Left ventricle myocardium superior (tissue), 1 donor: ENCODE measurements at regions not wholly inside any gene's neighbourhood (a gene's known extent, or its start where the extent isn't known, plus 50 kb on each side); places are given as distances from the start of the nearest gene placed in this dataset.

Experiments
- ATAC-seq: fragments of 200-7000 bp; cut with Tn5 transposase; one replicate; pipeline ENCODE4 v1.9.1; 2020; ENCODE audit warnings: mild to moderate bottlenecking, moderate library complexity
- DNase-seq: peaks from one replicate; pipeline ENCODE4 v3.0.0-alpha.2; 2020
- intact Hi-C: fragments of 100-400 bp; cut with micrococcal nuclease; formaldehyde crosslinking; loops from one replicate; pipeline ENCODE4 v1.11.0; 2022
- donor health status: DM: no; HTN: yes; CAD: no; lungs with severe emphysema.

- peak; percentile 66 for ATAC-seq
- intact Hi-C loops = no loop called here
- peak; percentile 68 for DNase-seq
Measured at GRCh38 chr6:37103169-37104039, 66.5 kb upstream of the PIM1 start.

DNA sequence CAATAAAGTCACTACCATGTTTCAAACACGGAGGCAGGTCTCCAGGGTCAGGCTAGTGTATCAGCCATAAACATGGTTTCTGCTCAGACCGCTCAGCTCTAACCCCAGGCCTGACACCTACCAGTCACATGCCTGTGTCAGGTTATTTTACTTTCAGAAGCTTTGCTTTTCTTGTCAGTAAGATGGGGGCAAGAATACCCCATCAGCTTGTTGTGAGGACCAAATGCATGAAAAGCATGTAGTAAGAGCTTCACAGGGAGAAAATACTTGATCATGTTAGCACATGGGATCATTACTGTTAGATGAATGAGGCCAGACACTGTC, 65.2 kb upstream of the PIM1 start:
- intact Hi-C loops = no loop called here
- DNase-seq (no peak), ATAC-seq (no peak)

DNA sequence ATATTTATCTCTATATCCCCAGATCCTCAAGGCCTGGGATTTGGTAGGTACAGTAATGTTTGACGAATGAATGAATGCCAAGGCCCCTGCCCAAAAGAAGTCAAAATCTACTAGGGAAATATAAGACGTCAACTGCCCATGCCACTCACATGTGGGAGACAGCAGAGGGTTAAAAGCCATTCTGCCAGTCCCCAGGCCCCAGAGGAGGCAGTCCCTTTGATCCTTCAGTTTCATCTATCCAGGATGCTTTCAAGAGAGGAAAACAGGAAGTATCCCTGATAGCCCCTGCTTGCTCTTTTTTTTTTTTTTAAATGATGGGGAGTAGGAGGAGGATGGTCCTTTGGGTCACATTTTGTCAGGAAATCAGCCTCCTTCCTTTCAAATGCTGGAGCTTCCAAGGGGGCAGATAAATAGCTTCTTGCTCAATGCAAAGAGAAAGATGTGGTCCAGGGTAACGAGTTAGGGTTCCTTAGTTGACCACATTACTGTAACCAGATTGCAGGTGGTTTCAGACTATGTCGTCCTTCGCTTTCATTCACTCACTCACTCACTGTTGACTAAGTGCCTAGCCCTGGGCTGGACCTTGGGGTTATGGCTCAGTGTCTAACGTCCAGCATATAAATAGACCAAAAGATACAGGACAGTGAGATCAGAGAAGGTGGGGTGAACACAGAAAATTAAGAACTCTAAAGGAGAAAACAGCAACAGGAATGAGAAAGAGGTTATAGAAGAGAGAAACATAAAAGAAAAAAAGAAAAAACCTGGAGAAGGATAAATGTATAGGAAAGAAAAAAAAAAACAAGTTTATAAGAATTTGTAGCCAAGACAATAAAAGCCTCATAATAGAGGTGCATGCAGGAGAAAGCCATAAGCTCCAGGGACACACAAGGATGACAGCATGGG, 64.6 kb upstream of the PIM1 start:
- DNase-seq (no peak), ATAC-seq (no peak)
- intact Hi-C loops = no loop called here

- no peak for ATAC-seq
- DNase-seq = no peak
- intact Hi-C loops = no loop called here
Measured at GRCh38 chr6:37106051-37106363, 63.9 kb upstream of the PIM1 start.

DNA sequence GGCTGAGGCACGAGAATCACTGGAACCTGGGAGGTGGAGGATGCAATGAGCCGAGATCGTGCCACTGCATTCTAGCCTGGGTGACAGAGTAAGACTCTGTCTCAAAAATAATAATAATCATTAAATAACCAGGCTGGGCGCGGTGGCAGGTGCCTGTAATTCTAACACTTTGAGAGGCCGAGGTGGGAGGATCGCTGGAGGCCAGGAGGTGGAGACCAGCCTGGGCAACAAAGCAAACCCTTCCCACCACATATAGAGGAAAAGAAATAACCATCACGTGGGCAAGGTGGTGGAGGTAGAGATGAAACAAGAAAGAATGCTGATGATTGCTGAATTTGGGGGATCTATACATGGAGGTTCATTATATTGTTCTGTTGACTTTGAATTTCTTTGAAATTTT, 63.4 kb upstream of the PIM1 start:
- ATAC-seq (no peak), DNase-seq (no peak)
- intact Hi-C loops = no loop called here

DNA sequence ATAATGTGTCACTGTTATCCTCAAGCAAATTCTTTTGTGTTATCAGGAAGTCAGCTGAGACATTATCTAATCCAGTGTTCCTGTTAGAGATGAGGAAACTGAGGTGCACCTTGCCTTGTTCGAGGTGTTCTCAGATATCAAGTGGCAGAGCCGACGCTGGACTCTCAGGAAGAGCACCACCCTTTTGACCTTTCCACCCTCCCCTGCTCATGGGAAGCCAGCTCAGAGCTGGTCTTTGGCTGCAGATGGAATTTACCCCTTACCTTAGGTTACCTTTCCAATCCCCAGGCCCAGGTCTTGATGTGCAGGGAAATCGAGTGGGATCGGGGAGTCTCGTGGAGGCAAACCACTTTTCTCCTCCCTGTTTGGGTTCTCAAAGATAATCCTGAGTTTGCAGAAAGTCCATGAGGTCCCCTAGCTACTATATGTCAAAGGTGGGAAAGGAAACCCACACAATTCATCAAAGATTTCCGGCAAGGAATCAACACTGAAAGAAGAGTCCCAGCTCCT, 62.9 kb upstream of the PIM1 start:
- ATAC-seq (no peak), DNase-seq (no peak)
- intact Hi-C loops = no loop called here

- peak; percentile 16 for ATAC-seq
- no peak for DNase-seq
Measured at GRCh38 chr6:37109714-37110499, 60.0 kb upstream of the PIM1 start.

DNA sequence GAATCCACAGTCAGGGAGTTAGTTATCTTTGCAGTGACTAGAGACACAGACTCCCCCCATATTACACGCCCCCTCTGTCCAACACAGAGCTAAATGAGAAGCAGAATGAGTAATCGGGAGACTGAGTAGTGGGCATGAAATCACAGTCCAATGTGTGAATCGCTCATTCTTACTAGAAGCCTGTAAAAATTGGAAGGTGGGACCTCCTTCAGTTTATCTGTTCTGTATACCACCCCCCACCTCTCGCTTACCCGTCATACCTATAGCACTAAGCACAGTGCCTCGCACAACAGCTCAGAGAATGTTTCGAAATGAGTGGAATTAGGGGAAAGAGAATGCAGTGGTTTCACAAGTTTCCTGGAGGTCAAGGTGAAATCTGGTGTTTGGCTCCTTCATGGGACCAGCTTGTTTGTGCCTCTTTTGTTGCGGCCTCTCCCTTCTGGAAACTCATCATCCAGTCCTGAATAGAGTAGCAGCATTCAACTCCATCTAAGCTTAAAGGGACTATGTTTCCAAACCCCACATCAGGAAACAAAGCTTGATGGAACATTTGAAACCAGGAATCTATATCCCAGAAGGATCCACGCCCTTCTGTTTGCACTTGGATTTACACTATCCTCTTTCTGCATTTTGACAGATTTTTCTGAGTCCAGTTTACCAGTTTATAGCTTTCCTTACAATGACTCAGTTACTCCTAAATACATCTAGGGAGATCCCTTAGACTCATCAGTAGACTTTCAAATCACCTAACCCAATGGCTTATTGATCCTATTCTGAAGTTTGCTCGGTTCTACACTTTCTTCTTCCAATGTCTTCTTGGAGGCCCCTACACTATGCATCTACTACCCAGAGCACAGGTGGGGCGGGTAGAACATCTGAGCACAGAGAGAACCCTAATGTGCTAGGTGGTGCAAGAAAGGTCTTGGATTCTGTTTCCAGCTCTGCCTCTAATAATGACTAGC, 59.2 kb upstream of the PIM1 start:
- no peak for DNase-seq
- intact Hi-C loops = no loop called here
- ATAC-seq = no peak

More at GRCh38 chr6:37109714-37110499, 60.0 kb upstream of the PIM1 start:
- intact Hi-C loops = no loop called here

DNA sequence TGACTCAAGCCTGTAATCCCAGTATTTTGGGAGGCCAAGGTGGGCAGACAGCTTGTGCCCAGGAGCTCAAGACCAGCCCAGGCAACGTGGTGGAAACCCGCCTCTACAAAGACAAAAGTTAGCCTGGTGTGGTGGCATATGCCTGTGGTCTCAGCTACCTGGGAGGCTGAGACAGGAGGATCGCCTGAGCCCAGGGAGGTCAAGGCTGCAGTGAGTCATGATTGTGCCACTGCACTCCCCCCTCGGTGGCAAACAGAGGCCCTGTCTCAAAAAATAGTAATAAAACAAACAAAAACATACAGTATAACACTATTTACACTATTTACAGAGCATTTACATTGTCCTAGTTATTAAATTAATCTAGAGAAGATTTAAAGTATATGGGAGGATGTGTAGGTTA, 56.0 kb upstream of the PIM1 start:
- intact Hi-C loops = no loop called here
- no peak for ATAC-seq
- DNase-seq = no peak

- intact Hi-C loops = no loop called here
- ATAC-seq (no peak), DNase-seq (no peak)
Measured at GRCh38 chr6:37114612-37115011, 55.3 kb upstream of the PIM1 start.

GRCh38 chr6:37115236-37115895, 54.6 kb upstream of the PIM1 start:
- intact Hi-C loops = no loop called here
- DNase-seq = no peak
- ATAC-seq = peak; percentile 62

DNA sequence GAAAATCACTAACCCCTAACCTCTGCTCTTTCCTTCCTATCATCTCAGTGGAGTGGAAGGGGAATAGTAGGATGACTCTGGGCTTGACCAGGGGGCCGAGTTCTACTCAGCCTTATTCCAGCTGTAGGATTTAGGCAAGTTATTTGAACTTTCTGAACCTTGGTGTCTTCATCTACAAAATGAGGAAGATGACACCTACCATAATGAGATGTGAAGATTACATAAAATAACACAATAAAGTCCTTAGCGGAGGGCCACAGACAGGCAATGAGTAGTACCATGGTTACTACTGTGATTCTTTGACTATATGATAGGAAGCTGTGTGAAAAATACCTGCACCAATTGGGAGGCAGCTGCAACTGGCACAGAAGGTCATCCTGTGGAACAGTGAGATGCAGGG, 53.6 kb upstream of the PIM1 start:
- intact Hi-C loops = no loop called here
- ATAC-seq (no peak), DNase-seq (no peak)

GRCh38 chr6:37119387-37119886, 50.5 kb upstream of the PIM1 start:
- ATAC-seq (no peak), DNase-seq (no peak)
- intact Hi-C loops = no loop called here
